ENCODE measurements at regions not wholly inside any gene's neighbourhood (a gene's known extent, or its start where the extent isn't known, plus 50 kb on each side); places are given as distances from the start of the nearest gene placed in this dataset.

GRCh38 chr1:36588972-36589371, 106.3 kb upstream of the CSF3R start:
- no peak for DNase-seq (ENCODE audit: low spot score)
- WGBS = 66% methylated on average over 8 of the region's 8 CpGs
- no peak overlapping the region for H3K9ac ChIP-seq (ENCODE audit: low read depth in 1 of 2, low read length in 2 of 2)
- no peak overlapping the region for H3K4me3 ChIP-seq (ENCODE audit: low read depth in 1 of 3, low read length in 3 of 3)
- no peaks in the 10 kb centered on the region for H3K9me3 ChIP-seq (ENCODE audit: control insufficient read depth in 4 of 4, low read length in 3 of 4)
- H3K4me1 ChIP-seq (ENCODE audit: control insufficient read depth in 4 of 4, insufficient read depth in 4 of 4, low read length in 3 of 4) = no peaks in the 10 kb centered on the region
- H3K36me3 ChIP-seq (ENCODE audit: control insufficient read depth in 4 of 4, insufficient read depth in 3 of 4, low read depth in 1 of 4, low read length in 3 of 4) = no peaks in the 10 kb centered on the region
- TF ChIP-seq HNF4G (IDR thresholded peaks at IDR 0.05) = no peak
- no peak overlapping the region for H3K27ac ChIP-seq (ENCODE audit: low read depth in 1 of 2, low read length in 2 of 2)
- H3K27me3 ChIP-seq (ENCODE audit: control insufficient read depth in 4 of 4, insufficient read depth in 4 of 4, low read length in 3 of 4) = peaks cover 0 to 7% (median under 1%) of the 10 kb centered on the region in 4 donors

GRCh38 chr1:36585569-36586548, 103.1 kb upstream of the CSF3R start:
- H3K27me3 ChIP-seq (ENCODE audit: control insufficient read depth in 4 of 4, insufficient read depth in 4 of 4, low read length in 3 of 4) = peaks cover 0 to 7% (median under 1%) of the 10 kb centered on the region in 4 donors

GRCh38 chr1:36584874-36585453, 102.3 kb upstream of the CSF3R start:
- Histone ChIP-seq H3K4me1 (ENCODE audit: control insufficient read depth in 4 of 4, insufficient read depth in 4 of 4, low read length in 3 of 4) (no peaks in the 10 kb centered on the region), H3K27me3 (ENCODE audit: control insufficient read depth in 4 of 4, insufficient read depth in 4 of 4, low read length in 3 of 4) (peaks cover 0 to 7% (median under 1%) of the 10 kb centered on the region in 4 donors), H3K9me3 (ENCODE audit: control insufficient read depth in 4 of 4, low read length in 3 of 4) (no peaks in the 10 kb centered on the region), H3K4me3 (ENCODE audit: low read depth in 1 of 3, low read length in 3 of 3) (no peak overlapping the region), H3K27ac (ENCODE audit: low read depth in 1 of 2, low read length in 2 of 2) (no peak overlapping the region), H3K36me3 (ENCODE audit: control insufficient read depth in 4 of 4, insufficient read depth in 3 of 4, low read depth in 1 of 4, low read length in 3 of 4) (no peaks in the 10 kb centered on the region), H3K9ac (ENCODE audit: low read depth in 1 of 2, low read length in 2 of 2) (no peak overlapping the region)
- no peak for DNase-seq (ENCODE audit: low spot score)
- WGBS = 70% methylated on average over 6 of the region's 6 CpGs
- TF ChIP-seq ATF3 (IDR thresholded peaks at IDR 0.05) (no peak), REST (IDR thresholded peaks at IDR 0.05) (no peak)

More at GRCh38 chr1:36585569-36586548, 103.1 kb upstream of the CSF3R start:
- WGBS = 29% methylated on average over 24 of the region's 24 CpGs
- Histone ChIP-seq H3K4me1 (ENCODE audit: control insufficient read depth in 4 of 4, insufficient read depth in 4 of 4, low read length in 3 of 4) (no peaks in the 10 kb centered on the region), H3K36me3 (ENCODE audit: control insufficient read depth in 4 of 4, insufficient read depth in 3 of 4, low read depth in 1 of 4, low read length in 3 of 4) (no peaks in the 10 kb centered on the region), H3K4me3 (ENCODE audit: low read depth in 1 of 3, low read length in 3 of 3) (no peak overlapping the region), H3K27ac (ENCODE audit: low read depth in 1 of 2, low read length in 2 of 2) (no peak overlapping the region), H3K9me3 (ENCODE audit: control insufficient read depth in 4 of 4, low read length in 3 of 4) (no peaks in the 10 kb centered on the region), H3K9ac (ENCODE audit: low read depth in 1 of 2, low read length in 2 of 2) (no peak overlapping the region)
- TF ChIP-seq CTCF (IDR thresholded peaks at IDR 0.05; ENCODE audit: low read depth, low read length, missing input control) (no peak), RXRA (IDR thresholded peaks at IDR 0.05) (no peak), FOXA1 (IDR thresholded peaks at IDR 0.05) (no peak), TAF1 (conservative IDR thresholded peaks at IDR 0.05) (no peak), NR2F2 (IDR thresholded peaks at IDR 0.05) (no peak), MAX (IDR thresholded peaks at IDR 0.05) (no peak)
- no peak for DNase-seq (ENCODE audit: low spot score)

All from liver (tissue), 8 donors.